WTC11 (cell line): ENCODE measurements at regions not wholly inside any gene's neighbourhood (a gene's known extent, or its start where the extent isn't known, plus 50 kb on each side); places are given as distances from the start of the nearest gene placed in this dataset.

Source experiments
- ATAC-seq: fragments of 200-7000 bp; cut with Tn5 transposase; 2 replicates; pipeline ENCODE4 v1.10.0; 2021; ENCODE audit warnings: mild to moderate bottlenecking, moderate library complexity
- CTCF ChIA-PET: fragments of 300-600 bp; sonication (Branson Sonifier 250); formaldehyde crosslinking; loops from one replicate; lab custom pipeline; 2021; ENCODE audit warnings: antibody characterized with exemption; lab: Charles Lee
- POLR2A ChIA-PET: fragments of 350-600 bp; sonication (Branson Sonifier 250); formaldehyde crosslinking; loops from one replicate; lab custom pipeline; 2021; ENCODE audit warnings: antibody characterized with exemption; lab: Charles Lee
- DNase-seq: peaks from one replicate; pipeline ENCODE4 v3.0.0; 2021; ENCODE audit warnings: low spot score
- H3K27ac Mint-ChIP-seq: 2 replicates; pipeline ENCODE4 v1.8.0; 2021; ENCODE audit warnings: mixed read lengths
- H3K27me3 Mint-ChIP-seq: 2 replicates; pipeline ENCODE4 v1.8.0; 2021; ENCODE audit warnings: low read depth, mild to moderate bottlenecking, moderate library complexity, mixed read lengths
- H3K36me3 Mint-ChIP-seq: 2 replicates; pipeline ENCODE4 v1.8.0; 2021; ENCODE audit warnings: mixed read lengths
- H3K4me1 Mint-ChIP-seq: 2 replicates; pipeline ENCODE4 v1.8.0; 2022; ENCODE audit warnings: mixed read lengths
- H3K4me3 Mint-ChIP-seq: 2 replicates; pipeline ENCODE4 v1.8.0; 2021; ENCODE audit warnings: mild to moderate bottlenecking, moderate library complexity, mixed read lengths
- H3K9me3 Mint-ChIP-seq: 2 replicates; pipeline ENCODE4 v1.8.0; 2021; ENCODE audit warnings: mixed read lengths
- ARID4B ChIP-seq: sonication (generic); formaldehyde crosslinking; IDR thresholded peaks from 2 replicates; pipeline ENCODE4 v1.8.0; 2023; ENCODE audit warnings: missing genetic modification reagents, mild to moderate bottlenecking, borderline replicate concordance
- ELF4 ChIP-seq: sonication (generic); formaldehyde crosslinking; IDR thresholded peaks from 2 replicates; pipeline ENCODE4 v1.8.1; 2022; ENCODE audit warnings: low read depth, mild to moderate bottlenecking, moderate library complexity, missing genetic modification reagents
- FOXJ3 ChIP-seq: sonication (generic); formaldehyde crosslinking; IDR thresholded peaks from 2 replicates; pipeline ENCODE4 v1.9.0; 2021; ENCODE audit warnings: missing genetic modification reagents, mild to moderate bottlenecking, borderline replicate concordance
- FOXK1 ChIP-seq: sonication (generic); formaldehyde crosslinking; IDR thresholded peaks from 2 replicates; pipeline ENCODE4 v1.8.0; 2022; ENCODE audit warnings: mild to moderate bottlenecking, moderate library complexity, missing genetic modification reagents
- FOXP1 ChIP-seq: sonication (generic); formaldehyde crosslinking; IDR thresholded peaks from 2 replicates; pipeline ENCODE4 v1.8.0; 2022; ENCODE audit warnings: missing genetic modification reagents, mild to moderate bottlenecking, moderate library complexity, borderline replicate concordance
- GRHL2 ChIP-seq: fragments of 250-450 bp; sonication (Bioruptor Pico); IDR thresholded peaks from 2 replicates; pipeline ENCODE4 v1.8.0; 2022; ENCODE audit warnings: mild to moderate bottlenecking, moderate library complexity; ENCODE audit not compliant: insufficient replicate concordance, severe bottlenecking
- JUN ChIP-seq: sonication (generic); formaldehyde crosslinking; IDR thresholded peaks from 2 replicates; pipeline ENCODE4 v1.8.0; 2023; ENCODE audit warnings: mild to moderate bottlenecking, missing genetic modification reagents
- MXD4 ChIP-seq: fragments of 250-450 bp; sonication (Bioruptor Pico); IDR thresholded peaks from 2 replicates; pipeline ENCODE4 v1.8.0; 2021; ENCODE audit warnings: mild to moderate bottlenecking, moderate library complexity, borderline replicate concordance
- NFYB ChIP-seq: sonication (generic); formaldehyde crosslinking; conservative IDR thresholded peaks from 2 replicates; pipeline ENCODE4 v1.8.0; 2022; ENCODE audit warnings: low read depth, missing genetic modification reagents
- PRRX2 ChIP-seq: fragments of 250-450 bp; sonication (Bioruptor Pico); IDR thresholded peaks from 2 replicates; pipeline ENCODE4 v1.8.0; 2021; ENCODE audit warnings: mild to moderate bottlenecking
- RORB ChIP-seq: fragments of 250-450 bp; sonication (Bioruptor Pico); IDR thresholded peaks from 2 replicates; pipeline ENCODE4 v1.9.0; 2021; ENCODE audit warnings: mild to moderate bottlenecking
- SOX15 ChIP-seq: fragments of 250-450 bp; sonication (Bioruptor Pico); IDR thresholded peaks from 2 replicates; pipeline ENCODE4 v1.9.0; 2021; ENCODE audit warnings: mild to moderate bottlenecking
- TEAD4 ChIP-seq: sonication (generic); formaldehyde crosslinking; IDR thresholded peaks from 2 replicates; pipeline ENCODE4 v1.8.0; 2022; ENCODE audit warnings: mild to moderate bottlenecking, missing genetic modification reagents
- TP53 ChIP-seq: sonication (generic); formaldehyde crosslinking; IDR thresholded peaks from 2 replicates; pipeline ENCODE4 v1.8.1; 2023; ENCODE audit warnings: mild to moderate bottlenecking, missing genetic modification reagents
- ZNF138 ChIP-seq: sonication (generic); formaldehyde crosslinking; conservative IDR thresholded peaks from 2 replicates; pipeline ENCODE4 v1.8.1; 2022; ENCODE audit warnings: mild to moderate bottlenecking, moderate library complexity, missing genetic modification reagents
- ZNF219 ChIP-seq: sonication (generic); formaldehyde crosslinking; IDR thresholded peaks from 2 replicates; pipeline ENCODE4 v1.8.0; 2023; ENCODE audit warnings: missing genetic modification reagents, mild to moderate bottlenecking, borderline replicate concordance
- ZNF416 ChIP-seq: fragments of 250-450 bp; sonication (Bioruptor Pico); IDR thresholded peaks from 2 replicates; pipeline ENCODE4 v1.9.0; 2021; ENCODE audit warnings: mild to moderate bottlenecking, inconsistent platforms
- TF ChIP-seq, protein P1 (sequence below): sonication (generic); formaldehyde crosslinking; IDR thresholded peaks from 2 replicates; pipeline ENCODE4 v1.8.0; 2023; ENCODE audit warnings: missing genetic modification reagents
- TF ChIP-seq, protein P2 (sequence below): fragments of 250-450 bp; sonication (Bioruptor Pico); IDR thresholded peaks from 2 replicates; pipeline ENCODE4 v1.9.0; 2021; ENCODE audit warnings: mild to moderate bottlenecking, borderline replicate concordance
- TF ChIP-seq, protein P3 (sequence below): sonication (generic); formaldehyde crosslinking; IDR thresholded peaks from 2 replicates; pipeline ENCODE4 v1.8.1; 2023; ENCODE audit warnings: mild to moderate bottlenecking, missing genetic modification reagents

DNA sequence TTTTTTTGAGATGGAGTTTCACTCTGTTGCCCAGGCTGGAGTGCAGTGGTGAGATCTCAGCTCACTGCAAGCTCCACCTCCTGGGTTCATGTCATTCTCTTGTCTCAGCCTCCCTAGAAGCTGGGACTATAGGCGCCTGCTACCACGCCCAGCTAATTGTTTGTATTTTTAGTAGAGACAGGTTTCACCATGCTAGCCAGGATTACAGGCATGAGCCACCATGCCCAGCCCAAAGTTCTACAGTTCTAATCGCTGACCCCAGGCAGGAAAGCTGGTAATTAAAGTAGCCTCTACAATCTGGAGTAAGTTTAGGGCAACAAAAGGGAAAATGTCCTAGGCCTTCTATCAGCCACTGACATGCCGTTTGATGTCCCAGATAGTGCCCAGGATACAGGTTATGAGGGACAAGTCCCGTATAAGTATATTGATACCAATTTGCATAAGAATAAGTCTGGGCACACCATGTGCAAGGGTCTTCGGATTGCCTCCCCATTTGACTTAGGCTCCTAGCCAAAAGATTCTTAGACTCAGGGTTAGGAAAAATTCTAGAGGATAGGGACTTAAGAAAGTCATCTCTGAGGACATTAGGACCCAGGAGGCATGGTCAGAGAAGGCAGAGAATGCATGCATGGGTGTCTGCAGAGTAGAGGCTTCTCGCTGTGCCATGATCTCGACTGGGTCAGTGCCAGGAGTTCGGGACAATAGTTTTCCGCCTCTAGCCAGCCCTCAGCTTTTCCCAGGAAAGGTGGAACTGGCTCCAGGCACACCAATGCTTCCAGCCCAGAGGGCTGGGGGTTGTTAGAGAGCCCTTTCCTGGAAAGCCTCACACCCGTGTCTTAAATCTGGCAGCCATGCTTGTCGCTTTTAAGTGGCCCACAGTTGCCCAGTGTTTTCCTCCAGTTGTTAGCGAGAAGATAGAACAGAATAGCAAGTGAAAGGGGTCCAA is 1111.1 kb downstream of the TAF11L14 start:
- no peak overlapping the region for H3K27ac Mint-ChIP-seq
- no peak for ATAC-seq

GRCh38 chr5:18745988-18746615 is 1111.8 kb downstream of the TAF11L14 start:
- Mint-ChIP-seq H3K4me3 (no peak overlapping the region), H3K4me1 (no peaks in the 10 kb centered on the region), H3K9me3 (peaks cover 59% of the 10 kb centered on the region)
- POLR2A ChIA-PET, result no interaction called here
- CTCF ChIA-PET, result no interaction called here
- TF ChIP-seq ARID4B (CRISPR knock-in tag) (no peak), GRHL2 (CRISPR knock-in tag) (no peak), MXD4 (CRISPR knock-in tag) (no peak)
- TF ChIP-seq, all 79 proteins: peak for 0
- no peaks in the 10 kb centered on the region; the same call in 1 of the 2 replicates for H3K27me3 Mint-ChIP-seq
- peaks cover 29% of the 10 kb centered on the region for H3K36me3 Mint-ChIP-seq
- no peak for DNase-seq
- ATAC-seq, result no peak
- no peak overlapping the region for H3K27ac Mint-ChIP-seq

More for the DNA sequence above, 1111.1 kb downstream of the TAF11L14 start:
- TF ChIP-seq ELF4 (CRISPR knock-in tag) (no peak), ZNF416 (CRISPR knock-in tag) (no peak), RORB (CRISPR knock-in tag) (no peak), ZNF219 (CRISPR knock-in tag) (no peak), TEAD4 (CRISPR knock-in tag) (no peak), SOX15 (CRISPR knock-in tag) (no peak), FOXP1 (no peak), FOXK1 (CRISPR knock-in tag) (no peak), FOXJ3 (CRISPR knock-in tag) (no peak), TP53 (CRISPR knock-in tag) (no peak)
- TF ChIP-seq, protein P1, sequence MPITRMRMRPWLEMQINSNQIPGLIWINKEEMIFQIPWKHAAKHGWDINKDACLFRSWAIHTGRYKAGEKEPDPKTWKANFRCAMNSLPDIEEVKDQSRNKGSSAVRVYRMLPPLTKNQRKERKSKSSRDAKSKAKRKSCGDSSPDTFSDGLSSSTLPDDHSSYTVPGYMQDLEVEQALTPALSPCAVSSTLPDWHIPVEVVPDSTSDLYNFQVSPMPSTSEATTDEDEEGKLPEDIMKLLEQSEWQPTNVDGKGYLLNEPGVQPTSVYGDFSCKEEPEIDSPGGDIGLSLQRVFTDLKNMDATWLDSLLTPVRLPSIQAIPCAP, result no peak
- H3K36me3 Mint-ChIP-seq, result peaks cover 29% of the 10 kb centered on the region
- H3K9me3 Mint-ChIP-seq, result peaks cover 51% of the 10 kb centered on the region
- no peaks in the 10 kb centered on the region for H3K4me1 Mint-ChIP-seq
- ChIA-PET CTCF (no interaction called here), POLR2A (no interaction called here)
- no peak for DNase-seq
- H3K27me3 Mint-ChIP-seq, result no peaks in the 10 kb centered on the region; the same call in 1 of the 2 replicates
- H3K4me3 Mint-ChIP-seq, result no peak overlapping the region

- Mint-ChIP-seq H3K4me3 (no peak overlapping the region), H3K4me1 (peaks cover 3% of the 10 kb centered on the region), H3K36me3 (peaks cover 18% of the 10 kb centered on the region), H3K27me3 (no peaks in the 10 kb centered on the region; the same call in 1 of the 2 replicates), H3K27ac (no peak overlapping the region), H3K9me3 (peaks cover 57% of the 10 kb centered on the region)
- DNase-seq (no peak), ATAC-seq (no peak)
- ChIA-PET POLR2A (no interaction called here), CTCF (no interaction called here)
- TF ChIP-seq, protein P2, sequence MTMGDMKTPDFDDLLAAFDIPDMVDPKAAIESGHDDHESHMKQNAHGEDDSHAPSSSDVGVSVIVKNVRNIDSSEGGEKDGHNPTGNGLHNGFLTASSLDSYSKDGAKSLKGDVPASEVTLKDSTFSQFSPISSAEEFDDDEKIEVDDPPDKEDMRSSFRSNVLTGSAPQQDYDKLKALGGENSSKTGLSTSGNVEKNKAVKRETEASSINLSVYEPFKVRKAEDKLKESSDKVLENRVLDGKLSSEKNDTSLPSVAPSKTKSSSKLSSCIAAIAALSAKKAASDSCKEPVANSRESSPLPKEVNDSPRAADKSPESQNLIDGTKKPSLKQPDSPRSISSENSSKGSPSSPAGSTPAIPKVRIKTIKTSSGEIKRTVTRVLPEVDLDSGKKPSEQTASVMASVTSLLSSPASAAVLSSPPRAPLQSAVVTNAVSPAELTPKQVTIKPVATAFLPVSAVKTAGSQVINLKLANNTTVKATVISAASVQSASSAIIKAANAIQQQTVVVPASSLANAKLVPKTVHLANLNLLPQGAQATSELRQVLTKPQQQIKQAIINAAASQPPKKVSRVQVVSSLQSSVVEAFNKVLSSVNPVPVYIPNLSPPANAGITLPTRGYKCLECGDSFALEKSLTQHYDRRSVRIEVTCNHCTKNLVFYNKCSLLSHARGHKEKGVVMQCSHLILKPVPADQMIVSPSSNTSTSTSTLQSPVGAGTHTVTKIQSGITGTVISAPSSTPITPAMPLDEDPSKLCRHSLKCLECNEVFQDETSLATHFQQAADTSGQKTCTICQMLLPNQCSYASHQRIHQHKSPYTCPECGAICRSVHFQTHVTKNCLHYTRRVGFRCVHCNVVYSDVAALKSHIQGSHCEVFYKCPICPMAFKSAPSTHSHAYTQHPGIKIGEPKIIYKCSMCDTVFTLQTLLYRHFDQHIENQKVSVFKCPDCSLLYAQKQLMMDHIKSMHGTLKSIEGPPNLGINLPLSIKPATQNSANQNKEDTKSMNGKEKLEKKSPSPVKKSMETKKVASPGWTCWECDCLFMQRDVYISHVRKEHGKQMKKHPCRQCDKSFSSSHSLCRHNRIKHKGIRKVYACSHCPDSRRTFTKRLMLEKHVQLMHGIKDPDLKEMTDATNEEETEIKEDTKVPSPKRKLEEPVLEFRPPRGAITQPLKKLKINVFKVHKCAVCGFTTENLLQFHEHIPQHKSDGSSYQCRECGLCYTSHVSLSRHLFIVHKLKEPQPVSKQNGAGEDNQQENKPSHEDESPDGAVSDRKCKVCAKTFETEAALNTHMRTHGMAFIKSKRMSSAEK (CRISPR knock-in tag), result no peak
- TF ChIP-seq JUN (CRISPR knock-in tag) (no peak), NFYB (CRISPR knock-in tag) (no peak), PRRX2 (no peak), ZNF138 (CRISPR knock-in tag) (no peak)
- TF ChIP-seq, protein P3, sequence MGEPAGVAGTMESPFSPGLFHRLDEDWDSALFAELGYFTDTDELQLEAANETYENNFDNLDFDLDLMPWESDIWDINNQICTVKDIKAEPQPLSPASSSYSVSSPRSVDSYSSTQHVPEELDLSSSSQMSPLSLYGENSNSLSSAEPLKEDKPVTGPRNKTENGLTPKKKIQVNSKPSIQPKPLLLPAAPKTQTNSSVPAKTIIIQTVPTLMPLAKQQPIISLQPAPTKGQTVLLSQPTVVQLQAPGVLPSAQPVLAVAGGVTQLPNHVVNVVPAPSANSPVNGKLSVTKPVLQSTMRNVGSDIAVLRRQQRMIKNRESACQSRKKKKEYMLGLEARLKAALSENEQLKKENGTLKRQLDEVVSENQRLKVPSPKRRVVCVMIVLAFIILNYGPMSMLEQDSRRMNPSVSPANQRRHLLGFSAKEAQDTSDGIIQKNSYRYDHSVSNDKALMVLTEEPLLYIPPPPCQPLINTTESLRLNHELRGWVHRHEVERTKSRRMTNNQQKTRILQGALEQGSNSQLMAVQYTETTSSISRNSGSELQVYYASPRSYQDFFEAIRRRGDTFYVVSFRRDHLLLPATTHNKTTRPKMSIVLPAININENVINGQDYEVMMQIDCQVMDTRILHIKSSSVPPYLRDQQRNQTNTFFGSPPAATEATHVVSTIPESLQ (CRISPR knock-in tag), result no peak
Measured at GRCh38 chr5:18749763-18750162, 1115.5 kb downstream of the TAF11L14 start.
